ENCODE measurements at regions not wholly inside any gene's neighbourhood (a gene's known extent, or its start where the extent isn't known, plus 50 kb on each side); places are given as distances from the start of the nearest gene placed in this dataset.

- no peaks in the 10 kb centered on the region for H3K4me1 Mint-ChIP-seq
- H3K36me3 Mint-ChIP-seq: no peaks in the 10 kb centered on the region
- no peaks in the 10 kb centered on the region for H3K9me3 Mint-ChIP-seq
- ATAC-seq: peak; percentile 18
- no peak overlapping the region for H3K4me3 Mint-ChIP-seq
- no peaks in the 10 kb centered on the region for H3K27me3 Mint-ChIP-seq
- no peak overlapping the region for H3K27ac Mint-ChIP-seq
These were observed 414.9 kb downstream of the PLCL1 start for GRCh38 chr2:198219292-198219691.

GRCh38 chr2:198214114-198214596 lies 409.8 kb downstream of the PLCL1 start:
- Mint-ChIP-seq H3K4me1 (no peaks in the 10 kb centered on the region), H3K27ac (no peak overlapping the region), H3K27me3 (no peaks in the 10 kb centered on the region), H3K36me3 (no peaks in the 10 kb centered on the region), H3K9me3 (no peaks in the 10 kb centered on the region), H3K4me3 (no peak overlapping the region)
- no peak for ATAC-seq

DNA sequence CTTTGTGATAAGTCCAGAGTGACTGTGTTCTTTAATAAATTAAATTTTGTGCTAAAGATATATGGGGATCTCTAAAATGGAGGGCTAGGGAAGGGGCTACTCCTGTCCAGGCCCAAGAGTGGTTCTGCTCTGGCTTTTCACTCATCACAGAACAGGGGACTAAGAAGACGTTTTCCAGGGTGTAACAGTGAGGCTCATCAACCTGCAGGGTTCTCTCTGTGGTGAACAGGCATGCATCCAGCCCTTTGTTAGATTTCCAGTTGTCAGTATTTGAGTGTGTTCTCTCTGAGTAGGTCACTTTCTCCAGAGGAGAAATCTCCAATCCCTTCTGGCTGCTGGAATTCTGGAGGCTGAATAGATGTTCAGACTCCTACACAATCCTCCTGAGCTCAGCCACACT lies 408.9 kb downstream of the PLCL1 start:
- Mint-ChIP-seq H3K27me3 (no peaks in the 10 kb centered on the region), H3K27ac (no peak overlapping the region), H3K9me3 (no peaks in the 10 kb centered on the region), H3K4me3 (no peak overlapping the region), H3K36me3 (no peaks in the 10 kb centered on the region), H3K4me1 (no peaks in the 10 kb centered on the region)
- ATAC-seq: no peak

- no peaks in the 10 kb centered on the region for H3K9me3 Mint-ChIP-seq
- ATAC-seq: no peak
- no peaks in the 10 kb centered on the region for H3K4me1 Mint-ChIP-seq
- H3K27ac Mint-ChIP-seq: no peak overlapping the region
- no peaks in the 10 kb centered on the region for H3K36me3 Mint-ChIP-seq
- H3K27me3 Mint-ChIP-seq: no peaks in the 10 kb centered on the region
- H3K4me3 Mint-ChIP-seq: no peak overlapping the region
These were observed 407.3 kb downstream of the PLCL1 start for GRCh38 chr2:198211706-198212105.

- Mint-ChIP-seq H3K4me3 (no peak overlapping the region), H3K27ac (no peak overlapping the region), H3K9me3 (no peaks in the 10 kb centered on the region), H3K27me3 (no peaks in the 10 kb centered on the region), H3K36me3 (no peaks in the 10 kb centered on the region), H3K4me1 (no peaks in the 10 kb centered on the region)
- no peak for ATAC-seq
These were observed 399.1 kb downstream of the PLCL1 start for GRCh38 chr2:198203336-198204069.

All from stimulated activated memory B cell treated with anti-CD40 and anti-IgM and Interleukin-4, amounts not matched to agents 10 μg/mL and 1 μg/mL and 100 μg/mL, for 72 hours (primary cell).